GM12872 (cell line): ENCODE measurements at regions not wholly inside any gene's neighbourhood (a gene's known extent, or its start where the extent isn't known, plus 50 kb on each side); places are given as distances from the start of the nearest gene placed in this dataset.

Experiments
- CTCF ChIP-seq: IDR thresholded peaks from 3 replicates; pipeline ENCODE4 v1.5.1; 2011; ENCODE audit warnings: low read depth, mild to moderate bottlenecking, low read length, moderate library complexity; ENCODE audit not compliant: insufficient read depth

- no peak for TF ChIP-seq CTCF
These were observed 299.1 kb downstream of the ZNF536 start for GRCh38 chr19:30671367-30671619.

GRCh38 chr19:30670562-30671366 lies 298.6 kb downstream of the ZNF536 start:
- TF ChIP-seq CTCF: no peak

- TF ChIP-seq CTCF: no peak
These were observed 297.8 kb downstream of the ZNF536 start for GRCh38 chr19:30670011-30670329.

- peak; percentile 78 for TF ChIP-seq CTCF
These were observed 297.3 kb downstream of the ZNF536 start for GRCh38 chr19:30669329-30670010.

GRCh38 chr19:30668521-30669155 lies 296.5 kb downstream of the ZNF536 start:
- TF ChIP-seq CTCF: no peak

- no peak for TF ChIP-seq CTCF
These were observed 295.6 kb downstream of the ZNF536 start for GRCh38 chr19:30667746-30668145.

GRCh38 chr19:30667227-30667626 lies 295.0 kb downstream of the ZNF536 start:
- TF ChIP-seq CTCF: no peak
